Heart left ventricle (tissue), 13 donors: ENCODE measurements at regions not wholly inside any gene's neighbourhood (a gene's known extent, or its start where the extent isn't known, plus 50 kb on each side); places are given as distances from the start of the nearest gene placed in this dataset.

Source experiments
- CTCF ChIP-seq, 12 donors: fragments of 200-600 bp; sonication (generic) in 4 of 12; IDR thresholded peaks; one replicate each; pipeline versions ENCODE4 v1.5.0 to v1.8.0; 2018 to 2022; ENCODE audit warnings: antibody characterized with exemption in 12 of 12, mild to moderate bottlenecking in 5 of 12
- POLR2A ChIP-seq, 2 donors: fragments of 450-650 bp; IDR thresholded peaks; one replicate each; pipeline ENCODE4 v1.6.1; 2017; ENCODE audit warnings: antibody characterized with exemption in 2 of 2, mild to moderate bottlenecking in 2 of 2, moderate library complexity in 2 of 2
- donor health status: ischemic (EF 13 %, LVEDD 7.1; RV severe dilation, severe dysfunction).
- donor health status: DM: no; HTN: yes; CAD: no.
- donor health status: DM: no; HTN: no; CAD: no.
- donor health status: ischemic (EF 25% LVEDD 6.9; RV normal size, moderate dysfunction).
- donor health status: ischemic (EF 25% LVEDD 5.7; RV mildly dilated, moderate dysfunction).
- donor health status: ischemic (EF 35%, LVEDD 5.7; RV mildly dilated, moderate dysfunction).
- donor health status: nonischemic (EF 11% LVEDD 7.7; RV severe dilation, severe dysfunction).
- donor health status: DM: yes; HTN: yes; CAD: no.
- donor health status: PGD.
- donor health status: ischemic (EF 29% LVEDD 5.4; RV normal size, mild dysfunction).
- donor health status: nonischemic (EF 23%, LVEDD 6.1; RV moderate dilation, normal function).

GRCh38 chr4:3702561-3703221, 63.5 kb upstream of the ADRA2C start:
- no peak for TF ChIP-seq CTCF (IDR thresholded peaks at IDR 0.05)
- no peak for TF ChIP-seq POLR2A (IDR thresholded peaks at IDR 0.05)
